HG03039 (cell line): ENCODE measurements at regions not wholly inside any gene's neighbourhood (a gene's known extent, or its start where the extent isn't known, plus 50 kb on each side); places are given as distances from the start of the nearest gene placed in this dataset.

Source experiments
- ATAC-seq: cut with Tn5 transposase; IDR thresholded peaks from one replicate; pipeline ENCODE4 v1.9.1; 2021; ENCODE audit warnings: mild to moderate bottlenecking, moderate library complexity; ENCODE audit not compliant: unreplicated experiment

DNA sequence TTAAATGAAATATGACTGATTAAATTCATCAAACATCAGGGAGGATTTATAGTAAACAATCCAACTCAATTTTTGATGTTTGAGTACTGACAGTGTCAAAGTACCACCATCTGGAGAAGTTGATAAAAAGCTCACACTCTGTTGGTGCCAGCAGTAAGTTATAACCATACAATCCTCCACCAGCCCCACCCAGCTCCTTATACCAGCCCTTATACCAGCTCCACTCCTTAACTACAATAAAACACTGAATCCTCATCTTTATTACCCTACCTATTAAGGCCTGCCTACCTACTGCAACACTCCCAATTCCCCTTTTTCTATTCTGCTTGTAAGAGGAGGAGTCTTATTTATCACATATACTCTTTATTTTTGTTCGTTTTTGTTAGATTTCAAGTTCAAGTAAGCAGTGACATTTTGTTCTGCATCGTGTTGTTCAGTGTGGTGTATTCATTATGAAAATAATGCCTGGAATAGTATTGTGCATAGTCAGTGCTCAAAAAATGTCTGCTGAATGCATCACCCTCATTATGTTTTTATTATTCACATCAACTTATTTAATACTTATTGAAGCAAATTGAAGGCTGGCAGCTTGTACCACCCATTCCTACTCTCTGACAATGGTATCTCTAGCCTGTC lies 954.7 kb upstream of the ADGRB3 start:
- no peak for ATAC-seq

DNA sequence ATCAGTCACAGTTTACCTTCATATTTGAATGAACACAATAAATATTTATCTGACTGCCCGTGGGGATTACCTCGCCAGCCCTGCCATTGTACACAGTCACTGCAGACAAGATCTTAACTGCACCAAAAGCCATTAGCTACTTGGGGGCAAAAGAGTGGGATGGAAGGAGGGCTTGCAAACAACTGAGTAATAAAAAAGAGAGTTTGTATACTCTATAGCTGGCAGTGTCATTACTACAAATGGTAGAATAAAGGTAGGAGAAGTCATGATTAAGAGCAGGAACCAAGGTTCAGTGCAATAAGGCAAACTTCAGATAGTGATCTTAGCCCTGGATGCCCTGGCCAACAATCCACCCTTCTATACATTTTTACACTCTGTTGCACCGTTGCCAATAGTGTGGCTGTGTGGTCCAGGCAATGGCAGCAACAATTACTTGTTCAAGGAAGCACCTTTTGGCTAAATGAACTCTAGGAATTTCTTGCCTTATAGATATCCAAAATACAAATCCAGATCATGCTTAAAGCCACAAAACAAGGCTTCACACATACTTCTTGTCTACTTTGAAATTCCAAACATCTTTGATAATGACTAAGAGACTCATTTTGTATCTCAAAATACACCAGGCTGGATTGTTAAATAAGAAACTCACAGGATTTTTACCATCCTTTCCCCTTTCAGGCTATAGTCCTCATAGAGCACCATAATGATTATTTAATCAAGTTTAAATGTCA lies 955.4 kb upstream of the ADGRB3 start:
- ATAC-seq = no peak

DNA sequence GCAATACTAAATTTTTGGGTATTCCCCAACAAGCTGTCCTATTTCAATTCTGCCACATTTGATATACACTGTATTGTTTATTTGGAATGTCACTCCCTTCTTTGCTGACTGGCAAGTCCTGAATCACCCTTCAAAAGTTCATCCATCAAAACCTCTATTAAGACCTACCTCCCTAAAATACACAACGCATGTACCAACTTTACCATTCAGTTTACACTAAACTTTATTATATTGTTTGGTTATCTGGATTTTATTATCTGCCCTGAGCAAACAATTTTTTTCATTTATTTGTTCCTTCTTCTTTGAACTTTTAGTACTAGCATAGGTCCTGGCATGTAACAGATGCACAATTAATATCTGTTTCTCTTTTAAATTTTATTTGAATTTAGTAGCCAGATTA lies 958.2 kb upstream of the ADGRB3 start:
- no peak for ATAC-seq

DNA sequence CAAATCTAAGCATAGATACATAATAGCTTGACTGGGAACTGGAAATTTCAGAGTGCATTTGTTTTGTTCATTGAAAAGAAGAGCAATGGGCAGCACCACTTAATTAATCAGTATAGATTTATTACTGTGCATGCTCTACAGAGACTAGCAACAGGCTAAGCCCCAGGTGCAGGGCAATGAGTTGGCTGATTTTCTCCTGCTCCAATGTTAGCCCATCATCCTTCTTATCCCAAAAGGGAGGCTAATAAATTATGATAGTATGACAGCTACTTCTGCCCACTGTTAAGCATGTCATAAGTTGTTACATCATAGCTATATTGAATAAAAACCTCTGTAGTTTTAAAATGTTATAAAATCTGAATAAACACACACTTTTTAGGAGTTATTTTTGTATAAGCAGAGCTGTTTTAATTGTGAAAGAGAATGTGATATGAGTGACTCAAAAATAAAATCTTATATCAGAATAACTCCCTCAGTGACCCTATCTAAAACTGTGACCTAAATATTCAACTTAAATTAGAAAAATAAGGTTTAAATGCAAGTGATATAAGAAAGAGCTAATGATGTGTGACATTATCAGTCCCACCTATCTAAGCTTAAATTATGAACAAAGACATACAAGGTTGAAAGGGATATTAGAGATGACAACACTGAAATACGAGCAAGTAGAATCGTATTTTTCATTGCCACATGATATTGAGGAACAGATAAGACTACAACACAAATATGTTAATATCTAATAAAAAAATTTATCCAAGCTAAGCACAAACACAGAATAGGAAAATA lies 967.3 kb upstream of the ADGRB3 start:
- ATAC-seq = no peak

DNA sequence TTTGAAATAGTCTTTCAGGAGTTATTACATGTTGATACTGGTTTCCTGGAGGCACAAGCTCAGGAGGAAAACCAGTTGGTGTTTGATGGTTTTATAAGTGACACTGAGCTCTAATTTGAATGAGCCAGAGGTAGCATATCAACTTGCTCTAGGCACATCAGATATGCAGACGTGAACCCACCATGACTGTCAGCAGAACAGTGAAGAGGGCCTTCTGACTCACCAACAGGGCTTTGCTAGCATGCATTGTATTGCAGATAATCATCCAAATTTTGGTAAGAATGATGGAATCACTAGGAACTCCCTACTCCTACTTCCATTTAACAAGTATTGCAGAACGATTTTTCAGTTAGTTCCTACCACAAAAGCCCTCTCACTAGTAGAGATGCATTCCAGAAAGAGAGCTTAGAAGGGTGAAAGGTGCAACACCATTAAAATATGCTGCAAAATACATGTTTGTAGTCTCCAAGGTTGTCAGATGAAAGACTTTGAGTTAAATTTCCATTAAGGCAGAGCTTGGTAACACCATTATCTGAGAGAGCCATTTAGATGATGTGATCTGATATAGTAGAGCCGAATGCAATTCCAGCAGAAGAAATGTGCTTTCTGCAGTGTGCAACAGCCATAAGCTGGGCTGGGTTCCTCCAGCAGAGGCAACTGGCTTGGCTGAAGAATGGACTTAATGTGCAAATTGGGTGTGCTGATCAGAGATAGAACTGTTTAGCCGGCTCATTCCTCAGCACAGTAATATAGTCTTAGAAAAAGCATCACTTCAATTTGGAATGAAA lies 968.7 kb upstream of the ADGRB3 start:
- ATAC-seq = no peak

DNA sequence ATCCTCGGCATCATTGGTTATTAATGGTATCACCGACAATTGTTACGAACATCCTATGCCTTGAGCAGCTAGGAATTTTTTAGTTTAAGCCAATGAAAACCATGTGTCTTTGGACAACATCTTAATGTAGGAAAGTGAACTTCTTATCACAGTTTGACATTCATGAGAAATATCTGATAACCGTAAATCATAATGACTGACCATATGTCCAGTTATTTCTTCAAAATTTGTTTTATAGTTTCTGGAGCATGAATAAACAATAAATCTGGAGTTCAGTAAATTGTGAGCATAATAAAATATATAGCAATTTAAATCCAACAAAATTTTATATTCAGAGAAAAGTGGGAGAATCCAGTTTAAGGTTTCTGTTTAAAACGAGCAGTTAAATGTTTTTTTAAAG lies 970.1 kb upstream of the ADGRB3 start:
- ATAC-seq = no peak

DNA sequence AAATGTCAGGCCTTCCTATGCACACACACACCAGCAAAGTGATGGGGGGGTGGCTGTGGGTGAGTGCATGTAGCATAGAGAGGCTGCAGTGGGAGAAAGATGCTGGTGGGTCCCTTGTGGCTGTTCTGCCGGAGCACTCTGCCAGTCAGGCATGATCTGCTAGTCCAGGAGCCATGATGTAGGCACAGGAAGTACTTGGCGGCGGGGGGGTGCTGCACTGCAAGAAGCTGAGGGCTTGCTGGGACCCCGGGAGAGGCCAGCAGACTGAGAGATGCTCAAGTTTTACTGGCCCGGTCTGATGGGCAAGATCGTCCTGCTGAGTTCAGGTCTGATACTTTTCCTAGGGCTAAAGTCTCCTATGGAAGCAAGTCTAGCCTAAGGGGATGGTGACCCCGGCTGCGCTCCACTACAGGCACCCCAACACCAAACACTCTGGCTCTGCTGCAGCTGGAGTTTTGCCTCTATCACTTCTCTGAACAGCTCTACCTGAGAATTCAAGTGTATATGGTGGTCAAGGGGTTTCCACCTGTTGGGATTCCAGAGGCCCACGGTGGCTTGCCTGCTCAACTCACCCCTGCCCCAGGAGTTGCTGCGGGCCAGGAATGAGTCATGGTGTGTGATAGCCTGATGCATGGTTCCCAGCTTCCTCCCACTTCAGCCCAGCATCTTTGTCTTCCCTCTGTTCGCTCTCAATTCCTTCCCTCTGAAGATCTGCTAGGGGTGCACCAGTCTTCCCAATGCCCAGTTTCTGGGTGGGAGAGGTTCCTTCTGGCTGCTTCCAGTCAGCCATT lies 971.8 kb upstream of the ADGRB3 start:
- ATAC-seq = no peak

DNA sequence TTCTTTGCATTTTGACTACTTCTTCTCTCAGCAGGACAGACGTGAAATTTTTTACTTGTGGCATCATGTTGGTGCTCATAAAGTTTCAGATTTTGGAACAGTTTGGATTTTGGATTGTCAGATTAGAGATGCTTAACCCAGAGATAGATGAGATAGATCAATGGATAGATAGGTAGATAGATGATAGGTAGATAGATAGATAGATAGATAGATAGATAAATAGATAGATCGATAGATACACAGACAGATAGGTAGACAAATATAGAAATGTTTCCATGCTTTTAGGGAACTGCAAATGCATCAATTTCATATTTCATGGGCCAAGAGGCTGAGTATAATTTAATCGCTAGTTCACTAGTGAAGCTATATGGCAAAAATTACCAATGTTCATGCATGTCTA lies 981.5 kb upstream of the ADGRB3 start:
- ATAC-seq = no peak

DNA sequence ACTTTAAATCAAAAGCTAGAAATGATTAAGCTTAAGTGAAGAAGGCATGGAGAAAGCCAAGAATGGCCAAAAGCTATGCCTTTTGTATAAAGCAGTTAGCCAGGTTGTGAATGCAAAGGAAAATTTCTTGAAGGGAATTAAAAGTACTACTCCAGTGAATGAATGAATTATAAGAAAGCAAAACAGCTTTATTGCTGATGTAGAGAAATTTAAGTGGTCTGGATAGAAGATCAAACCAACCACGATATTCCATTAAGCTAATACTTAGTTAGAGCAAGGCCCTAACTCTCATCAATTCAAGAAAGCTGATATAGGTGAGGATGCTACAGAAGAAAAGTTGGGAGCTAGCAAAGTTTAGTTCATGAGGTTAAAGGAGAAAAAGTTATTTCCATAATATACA lies 988.5 kb upstream of the ADGRB3 start:
- ATAC-seq = no peak

DNA sequence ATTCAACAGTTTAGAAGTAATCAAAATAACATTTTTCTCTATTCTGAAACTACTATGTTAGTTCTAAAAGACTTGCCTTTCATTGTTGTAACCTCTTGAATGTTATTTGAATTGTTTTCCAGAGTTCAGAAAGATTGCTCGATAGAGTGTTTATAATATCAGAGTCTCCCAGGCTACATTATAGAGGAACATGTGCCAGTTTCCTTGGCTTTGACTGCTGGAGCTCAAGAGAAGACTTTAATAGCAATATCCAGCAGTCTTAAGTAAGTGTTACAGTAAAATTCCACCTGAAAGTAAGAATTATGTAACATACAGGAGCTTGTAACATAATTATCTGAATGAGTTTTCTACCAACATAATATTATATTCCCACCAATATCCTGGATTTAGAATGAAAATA lies 991.8 kb upstream of the ADGRB3 start:
- no peak for ATAC-seq

DNA sequence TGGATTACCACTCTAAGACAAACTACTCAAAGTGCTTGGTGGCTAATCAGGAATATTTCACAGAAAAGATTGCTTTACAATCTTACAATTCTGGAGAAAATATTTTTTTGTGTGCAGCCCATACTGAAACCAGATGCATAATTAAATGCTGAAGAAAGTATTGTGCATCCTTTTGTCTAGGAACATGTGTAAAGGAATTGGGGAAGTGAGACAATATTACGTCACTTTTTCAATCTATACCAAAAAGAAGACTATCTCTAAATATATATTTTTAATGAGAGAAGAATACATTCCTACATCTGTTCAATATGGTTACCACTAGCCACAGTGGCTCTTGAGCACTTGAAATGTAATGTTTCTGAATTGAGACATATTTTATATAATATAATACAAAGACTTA lies 992.5 kb upstream of the ADGRB3 start:
- ATAC-seq = no peak

DNA sequence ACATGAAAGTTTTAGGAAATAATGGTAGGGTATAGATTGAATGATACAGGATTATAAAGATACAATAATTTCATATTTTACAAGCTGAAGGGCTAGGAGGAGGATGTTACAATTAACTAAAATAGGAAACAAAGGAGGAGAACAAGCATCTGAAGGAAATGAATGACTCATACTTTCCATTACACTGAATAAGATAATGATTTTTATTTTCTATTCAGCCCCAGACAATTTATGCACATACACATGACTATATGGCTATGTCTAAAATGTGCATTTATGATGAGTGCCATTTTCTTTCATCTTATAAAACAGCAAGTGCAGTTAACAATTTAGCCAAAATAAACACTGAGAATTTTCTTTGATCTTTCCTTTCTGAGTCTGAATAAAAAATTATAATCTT lies 994.6 kb upstream of the ADGRB3 start:
- no peak for ATAC-seq

DNA sequence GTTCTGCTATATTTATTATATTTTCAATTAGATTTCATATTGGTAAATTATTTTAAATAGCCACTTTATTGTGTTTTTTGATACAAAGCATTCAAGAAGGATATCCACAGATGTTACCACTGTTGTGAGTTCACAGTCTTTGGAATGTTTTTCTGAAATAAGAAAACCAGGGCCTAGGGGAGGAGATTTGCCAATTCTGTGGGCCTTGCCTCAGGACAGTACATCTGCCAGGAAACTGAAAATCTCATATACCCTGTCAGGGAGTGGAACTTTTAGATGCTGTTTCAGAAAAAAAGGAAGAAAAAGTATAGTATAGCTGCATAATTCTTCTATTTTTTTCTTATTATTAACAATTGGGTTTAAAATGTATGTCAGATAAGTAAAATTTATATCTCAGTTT lies 995.9 kb upstream of the ADGRB3 start:
- ATAC-seq = no peak

DNA sequence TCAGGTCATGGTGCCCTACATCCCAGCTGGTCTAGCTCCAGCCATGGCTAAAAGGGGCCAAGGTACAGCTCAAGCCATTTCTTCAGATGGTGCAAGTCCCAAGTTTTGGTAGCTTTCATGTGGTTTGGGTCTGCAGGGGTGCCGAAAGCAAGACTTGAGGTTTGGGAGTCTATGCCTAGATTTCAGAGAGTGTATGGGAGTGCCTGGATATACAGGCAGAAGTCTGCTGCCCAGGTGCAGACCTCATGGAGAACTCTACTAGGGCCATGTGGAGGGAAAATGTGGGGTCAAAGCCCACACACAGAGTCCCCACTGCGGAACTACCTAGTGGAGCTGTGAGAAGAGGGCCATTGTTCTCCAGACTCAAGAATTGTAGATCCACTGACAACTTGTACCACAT lies 1000.9 kb upstream of the ADGRB3 start:
- ATAC-seq = no peak

DNA sequence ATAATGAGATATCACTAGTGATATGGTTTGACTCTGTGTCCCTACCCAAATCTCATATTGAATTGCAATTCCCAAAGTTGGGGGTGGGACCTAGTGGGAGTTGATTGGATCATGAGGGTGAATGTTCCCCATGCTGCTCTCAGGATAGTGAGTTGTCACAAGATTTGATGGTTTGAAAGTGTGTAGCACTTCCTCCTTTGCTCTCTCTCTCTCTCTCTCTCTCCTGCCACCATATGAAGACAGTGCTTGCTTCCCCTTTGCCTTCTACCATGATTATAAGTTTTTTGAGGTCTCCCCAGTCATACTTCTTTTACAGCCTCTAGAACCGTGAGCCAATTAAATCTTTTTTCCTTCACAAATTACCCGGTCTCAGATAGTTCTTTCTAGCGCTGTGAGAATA lies 1002.0 kb upstream of the ADGRB3 start:
- no peak for ATAC-seq

DNA sequence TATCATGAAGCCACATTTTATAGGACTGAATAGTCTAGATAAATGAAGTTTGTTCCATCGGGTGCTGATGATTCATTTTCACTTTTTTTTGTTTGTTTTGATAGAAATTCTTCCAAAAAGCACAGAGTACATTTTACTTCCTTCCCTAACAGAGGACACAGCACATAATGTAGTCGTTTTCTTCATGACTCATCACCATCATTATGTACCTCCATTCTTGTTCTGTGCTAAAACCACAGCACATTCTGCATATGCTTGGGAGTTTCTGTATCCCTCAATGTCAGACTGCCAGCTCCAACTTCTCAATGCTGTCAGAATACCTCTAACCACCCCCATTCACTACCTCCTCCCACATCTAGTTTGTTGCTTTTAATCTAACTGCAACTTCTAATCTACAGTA lies 1004.9 kb upstream of the ADGRB3 start:
- ATAC-seq = no peak

DNA sequence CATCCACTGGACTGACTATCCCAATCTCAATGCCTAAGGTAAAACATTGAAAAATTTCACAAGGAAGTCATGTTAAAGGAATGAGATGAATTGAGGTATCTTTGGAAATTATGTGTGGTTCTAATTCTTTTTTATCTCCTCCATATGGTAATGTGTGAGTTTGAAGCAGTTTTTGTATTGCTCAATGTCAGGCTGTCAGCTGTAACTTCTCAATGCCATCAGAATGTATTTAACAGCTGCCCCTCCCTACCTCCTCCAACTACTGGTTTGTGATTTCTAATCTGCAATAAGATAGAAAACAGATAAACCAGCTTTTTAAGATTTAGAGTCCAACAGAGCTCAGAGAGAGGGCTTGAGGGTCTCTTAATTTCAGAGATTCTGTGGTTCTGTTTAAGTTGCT lies 1005.8 kb upstream of the ADGRB3 start:
- no peak for ATAC-seq

DNA sequence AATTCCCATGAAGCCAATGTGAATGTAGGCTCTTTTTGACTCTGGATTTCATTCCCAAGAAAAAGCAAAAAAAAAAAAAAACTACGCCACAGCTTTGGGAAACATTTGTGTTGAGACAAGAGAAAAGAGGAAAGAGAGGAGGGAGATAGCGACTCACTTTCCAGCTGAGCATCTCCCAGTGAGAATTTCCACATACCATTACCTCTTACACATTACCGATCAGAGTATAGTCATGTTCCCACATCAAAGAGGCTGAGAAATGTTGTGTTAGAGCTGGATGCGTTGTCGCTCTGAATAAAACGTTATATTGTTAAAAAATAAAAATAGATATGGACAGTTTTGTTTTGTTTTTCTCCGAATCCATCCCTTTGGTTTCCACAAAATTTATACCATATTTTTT lies 1019.3 kb upstream of the ADGRB3 start:
- ATAC-seq = no peak

DNA sequence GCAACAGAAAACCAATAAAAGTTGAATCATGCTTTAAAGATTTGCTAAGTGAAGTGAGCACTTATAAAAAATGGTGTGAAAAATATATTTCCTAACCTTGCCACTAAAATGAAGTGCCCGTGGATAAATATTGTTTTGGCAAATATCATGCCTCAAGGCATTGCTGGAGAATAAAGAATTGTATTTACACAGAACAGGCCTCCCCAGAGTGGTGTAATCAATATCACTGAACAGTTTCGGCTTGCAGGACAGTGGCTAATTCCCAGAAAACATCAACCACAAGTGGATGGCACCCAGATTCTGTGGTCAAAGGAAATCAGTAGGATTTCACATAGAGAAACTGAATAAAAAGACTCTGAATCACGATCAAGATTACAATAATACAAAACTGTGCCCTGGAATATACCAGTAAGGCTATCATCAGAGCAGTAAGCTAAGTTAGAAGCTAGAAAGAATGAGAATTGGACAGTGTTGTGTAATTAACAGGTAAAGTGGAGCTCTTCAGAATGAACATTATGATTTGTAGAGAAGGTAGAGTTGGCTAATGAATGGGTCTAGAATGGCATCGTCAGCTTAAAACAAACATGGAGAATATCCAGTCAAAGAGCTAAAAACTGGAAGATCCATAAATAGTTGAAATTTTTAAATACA lies 1026.9 kb upstream of the ADGRB3 start:
- no peak for ATAC-seq
